ENCODE measurements at regions not wholly inside any gene's neighbourhood (a gene's known extent, or its start where the extent isn't known, plus 50 kb on each side); places are given as distances from the start of the nearest gene placed in this dataset.

DNA sequence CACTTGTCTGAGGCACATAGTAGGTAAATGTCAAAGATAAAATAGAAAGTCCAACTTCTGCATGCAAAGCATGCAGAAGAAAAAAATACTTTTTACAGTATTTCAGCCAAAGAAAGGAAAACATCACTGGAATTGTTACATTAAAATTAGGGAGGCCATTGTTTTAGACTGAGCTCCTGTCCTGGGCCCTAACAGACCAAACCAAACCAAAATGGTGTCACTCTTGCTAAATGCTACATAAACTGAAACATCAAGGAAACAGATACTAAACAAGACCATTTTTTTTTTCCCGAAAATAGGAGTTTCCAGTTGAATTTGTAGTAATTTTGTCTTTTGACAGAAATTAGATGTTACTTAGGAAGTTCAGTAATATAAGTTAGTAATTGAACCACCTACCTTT is 508.8 kb downstream of the DSC3 start:
- DNase-seq (ENCODE audit: low spot score), result no peak
- in situ Hi-C loops (cut with MboI; ENCODE audit: low sequenced_read_pairs, unreplicated experiment), result no loop called here

DNA sequence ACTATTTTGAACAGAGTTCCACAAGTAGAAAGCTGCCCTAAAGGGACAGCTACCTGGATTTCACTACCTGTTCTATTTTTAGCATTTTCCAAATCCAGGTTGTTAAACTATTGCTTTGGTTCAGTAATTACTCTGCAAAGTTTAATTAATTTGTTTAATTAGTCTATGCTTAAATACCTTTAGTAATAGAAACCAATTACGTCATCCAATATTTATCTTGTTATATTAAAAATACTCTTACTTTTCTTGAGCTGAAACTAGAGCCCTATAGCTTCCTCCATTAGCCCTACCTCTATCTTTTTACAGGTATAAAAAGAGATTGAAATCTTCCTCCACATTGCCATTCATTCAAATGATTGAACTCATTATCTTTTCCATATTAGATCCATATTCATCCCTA is 514.6 kb downstream of the DSC3 start:
- no peak for DNase-seq (ENCODE audit: low spot score)
- TF ChIP-seq, protein P1, sequence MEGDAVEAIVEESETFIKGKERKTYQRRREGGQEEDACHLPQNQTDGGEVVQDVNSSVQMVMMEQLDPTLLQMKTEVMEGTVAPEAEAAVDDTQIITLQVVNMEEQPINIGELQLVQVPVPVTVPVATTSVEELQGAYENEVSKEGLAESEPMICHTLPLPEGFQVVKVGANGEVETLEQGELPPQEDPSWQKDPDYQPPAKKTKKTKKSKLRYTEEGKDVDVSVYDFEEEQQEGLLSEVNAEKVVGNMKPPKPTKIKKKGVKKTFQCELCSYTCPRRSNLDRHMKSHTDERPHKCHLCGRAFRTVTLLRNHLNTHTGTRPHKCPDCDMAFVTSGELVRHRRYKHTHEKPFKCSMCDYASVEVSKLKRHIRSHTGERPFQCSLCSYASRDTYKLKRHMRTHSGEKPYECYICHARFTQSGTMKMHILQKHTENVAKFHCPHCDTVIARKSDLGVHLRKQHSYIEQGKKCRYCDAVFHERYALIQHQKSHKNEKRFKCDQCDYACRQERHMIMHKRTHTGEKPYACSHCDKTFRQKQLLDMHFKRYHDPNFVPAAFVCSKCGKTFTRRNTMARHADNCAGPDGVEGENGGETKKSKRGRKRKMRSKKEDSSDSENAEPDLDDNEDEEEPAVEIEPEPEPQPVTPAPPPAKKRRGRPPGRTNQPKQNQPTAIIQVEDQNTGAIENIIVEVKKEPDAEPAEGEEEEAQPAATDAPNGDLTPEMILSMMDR (IDR thresholded peaks at IDR 0.05; ENCODE audit: borderline replicate concordance, control extremely low read depth, extremely low read depth, insufficient read depth, missing control alignments), result no peak

More for the DNA sequence above, 508.8 kb downstream of the DSC3 start:
- TF ChIP-seq, protein P1 (IDR thresholded peaks at IDR 0.05; ENCODE audit: borderline replicate concordance, control extremely low read depth, extremely low read depth, insufficient read depth, missing control alignments), result no peak

GRCh38 chr18:30527226-30527625 is 515.3 kb downstream of the DSC3 start:
- TF ChIP-seq, protein P1 (IDR thresholded peaks at IDR 0.05; ENCODE audit: borderline replicate concordance, control extremely low read depth, extremely low read depth, insufficient read depth, missing control alignments), result no peak
- in situ Hi-C loops (cut with MboI; ENCODE audit: low sequenced_read_pairs, unreplicated experiment), result no loop called here
- DNase-seq (ENCODE audit: low spot score), result no peak

More for the DNA sequence above, 514.6 kb downstream of the DSC3 start:
- in situ Hi-C loops (cut with MboI; ENCODE audit: low sequenced_read_pairs, unreplicated experiment), result no loop called here

DNA sequence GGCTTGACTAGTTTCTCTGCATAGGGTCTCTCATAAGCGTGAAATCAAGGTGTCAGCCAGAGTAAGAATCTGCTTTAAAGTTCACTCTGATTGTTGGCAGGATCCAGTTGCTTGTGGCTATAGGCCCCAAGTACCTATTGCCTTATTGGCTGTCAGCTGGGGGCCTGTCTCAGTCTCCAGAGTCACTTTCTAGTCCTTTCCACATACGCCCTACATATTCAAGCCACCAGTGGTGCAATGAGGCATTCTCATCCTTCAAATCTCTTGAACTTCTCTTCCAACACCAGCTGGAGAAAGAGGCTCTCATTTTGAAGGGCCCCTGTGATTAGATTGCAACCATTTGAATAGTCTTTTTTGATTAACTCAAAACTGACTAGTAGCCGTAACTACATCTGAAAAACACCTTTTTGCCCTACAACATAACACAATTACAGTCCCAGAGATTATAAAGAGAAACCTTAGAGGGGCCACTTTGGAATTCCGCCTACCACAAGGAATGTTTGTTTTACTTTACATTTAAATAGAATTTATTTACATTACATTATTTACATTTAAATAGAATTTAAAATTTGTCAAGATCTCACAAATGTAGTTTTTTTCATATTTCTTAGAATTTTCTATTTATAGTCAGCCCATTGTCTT is 520.1 kb downstream of the DSC3 start:
- TF ChIP-seq, protein P1 (IDR thresholded peaks at IDR 0.05; ENCODE audit: borderline replicate concordance, control extremely low read depth, extremely low read depth, insufficient read depth, missing control alignments), result no peak
- no peak for DNase-seq (ENCODE audit: low spot score)
- in situ Hi-C loops (cut with MboI; ENCODE audit: low sequenced_read_pairs, unreplicated experiment), result no loop called here

DNA sequence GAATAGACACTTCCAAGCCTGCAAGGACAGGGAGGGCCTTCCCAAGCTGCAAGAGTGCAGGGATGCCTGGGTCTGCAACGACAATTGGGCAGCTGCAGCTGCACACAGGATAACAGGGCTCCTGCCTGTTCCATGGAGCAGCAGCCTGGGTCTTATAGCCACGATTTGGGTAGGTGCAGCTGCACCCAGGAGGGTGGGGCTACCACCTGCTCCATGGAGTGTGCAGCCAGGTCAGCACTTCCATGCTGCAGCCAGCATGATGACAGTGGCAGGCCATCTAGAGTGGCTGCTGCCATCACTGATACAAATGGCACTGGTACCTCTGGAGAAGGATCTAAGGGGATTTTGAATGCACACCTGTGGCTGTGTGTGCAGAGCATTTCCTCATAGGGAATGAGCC is 528.5 kb downstream of the DSC3 start:
- no peak for DNase-seq (ENCODE audit: low spot score)
- in situ Hi-C loops (cut with MboI; ENCODE audit: low sequenced_read_pairs, unreplicated experiment), result no loop called here
- TF ChIP-seq, protein P1 (IDR thresholded peaks at IDR 0.05; ENCODE audit: borderline replicate concordance, control extremely low read depth, extremely low read depth, insufficient read depth, missing control alignments), result no peak

- TF ChIP-seq, protein P1 (IDR thresholded peaks at IDR 0.05; ENCODE audit: borderline replicate concordance, control extremely low read depth, extremely low read depth, insufficient read depth, missing control alignments), result no peak
- DNase-seq (ENCODE audit: low spot score), result no peak
- in situ Hi-C loops (cut with MboI; ENCODE audit: low sequenced_read_pairs, unreplicated experiment), result no loop called here
These were observed 529.7 kb downstream of the DSC3 start for GRCh38 chr18:30512872-30513271.
